Non-pigmented ciliary epithelial cell (primary cell): ENCODE measurements at regions not wholly inside any gene's neighbourhood (a gene's known extent, or its start where the extent isn't known, plus 50 kb on each side); places are given as distances from the start of the nearest gene placed in this dataset.

Experiments
- DNase-seq: peaks from one replicate; pipeline ENCODE4 v3.0.0-alpha.2; 2010; ENCODE audit warnings: low read depth

GRCh38 chr7:41878309-41879295, 175.7 kb upstream of the INHBA start:
- no peak for DNase-seq

GRCh38 chr7:41877118-41877517, 174.2 kb upstream of the INHBA start:
- DNase-seq: no peak

GRCh38 chr7:41875513-41875912, 172.6 kb upstream of the INHBA start:
- DNase-seq: no peak

- no peak for DNase-seq
Measured at GRCh38 chr7:41874201-41874785, 171.4 kb upstream of the INHBA start.

GRCh38 chr7:41873741-41874140, 170.9 kb upstream of the INHBA start:
- no peak for DNase-seq

- DNase-seq: no peak
Measured at GRCh38 chr7:41872966-41873365, 170.1 kb upstream of the INHBA start.

GRCh38 chr7:41870461-41871138, 167.7 kb upstream of the INHBA start:
- DNase-seq: no peak

GRCh38 chr7:41869997-41870396, 167.1 kb upstream of the INHBA start:
- DNase-seq: no peak

- no peak for DNase-seq
Measured at GRCh38 chr7:41869596-41869995, 166.7 kb upstream of the INHBA start.

GRCh38 chr7:41869091-41869490, 166.2 kb upstream of the INHBA start:
- DNase-seq: no peak

- no peak for DNase-seq
Measured at GRCh38 chr7:41867639-41868280, 164.9 kb upstream of the INHBA start.

GRCh38 chr7:41862261-41862660, 159.4 kb upstream of the INHBA start:
- no peak for DNase-seq

GRCh38 chr7:41861642-41862041, 158.8 kb upstream of the INHBA start:
- no peak for DNase-seq

- DNase-seq: no peak
Measured at GRCh38 chr7:41858201-41858600, 155.3 kb upstream of the INHBA start.

GRCh38 chr7:41855798-41856197, 152.9 kb upstream of the INHBA start:
- DNase-seq: no peak

- DNase-seq: no peak
Measured at GRCh38 chr7:41847606-41848005, 144.7 kb upstream of the INHBA start.

GRCh38 chr7:41847151-41847550, 144.3 kb upstream of the INHBA start:
- no peak for DNase-seq

- DNase-seq: no peak
Measured at GRCh38 chr7:41842956-41843355, 140.1 kb upstream of the INHBA start.

GRCh38 chr7:41837916-41838315, 135.0 kb upstream of the INHBA start:
- DNase-seq: no peak

- no peak for DNase-seq
Measured at GRCh38 chr7:41835976-41836530, 133.2 kb upstream of the INHBA start.

GRCh38 chr7:41834805-41835694, 132.2 kb upstream of the INHBA start:
- DNase-seq: no peak
